SU-DHL-6 (cell line): ENCODE measurements at regions not wholly inside any gene's neighbourhood (a gene's known extent, or its start where the extent isn't known, plus 50 kb on each side); places are given as distances from the start of the nearest gene placed in this dataset.

Experiments used
- H2AFZ ChIP-seq: fragments of 200-600 bp; sonication (generic); 2 replicates; pipeline ENCODE4 v1.6.1; 2014; ENCODE audit warnings: low read depth, mild to moderate bottlenecking, moderate library complexity, mixed read lengths, antibody characterized with exemption, low read length; ENCODE audit not compliant: severe bottlenecking
- H3F3A ChIP-seq: fragments of 200-600 bp; shearing (Covaris generic); 2 replicates; pipeline ENCODE4 v1.6.0; 2016; ENCODE audit warnings: antibody characterized with exemption, mild to moderate bottlenecking; ENCODE audit not compliant: insufficient read depth
- H3K27ac ChIP-seq: fragments of 200-600 bp; sonication (generic); 2 replicates; pipeline ENCODE4 v1.5.1; 2016; ENCODE audit warnings: low read depth, mild to moderate bottlenecking, low read length, moderate library complexity, mixed read lengths
- H3K27me3 ChIP-seq: fragments of 200-600 bp; sonication (generic), shearing (Covaris generic); 2 replicates; pipeline ENCODE4 v1.6.0; 2014; ENCODE audit warnings: mild to moderate bottlenecking, low read length
- H3K36me3 ChIP-seq: fragments of 200-600 bp; sonication (generic); 2 replicates; pipeline ENCODE4 v1.6.1; 2014; ENCODE audit warnings: mild to moderate bottlenecking, low read length, mixed read lengths
- H3K4me2 ChIP-seq: fragments of 300-600, 200-600 bp; shearing (Covaris generic), sonication (generic); 2 replicates; pipeline ENCODE4 v1.6.0; 2014; ENCODE audit warnings: low read length, low read depth, mild to moderate bottlenecking; ENCODE audit not compliant: poor library complexity, severe bottlenecking
- H3K4me3 ChIP-seq: fragments of 200-600 bp; sonication (generic); 2 replicates; pipeline ENCODE4 v1.5.1; 2014; ENCODE audit warnings: antibody characterized with exemption, low read length, mild to moderate bottlenecking, mixed read lengths; ENCODE audit not compliant: insufficient read depth, poor library complexity, severe bottlenecking
- H3K79me2 ChIP-seq: fragments of 200-600 bp; sonication (generic); 2 replicates; pipeline ENCODE4 v1.6.1; 2014; ENCODE audit warnings: mild to moderate bottlenecking, low read length, moderate library complexity; ENCODE audit not compliant: insufficient read depth
- H3K9ac ChIP-seq: fragments of 200-600 bp; sonication (generic); 2 replicates; pipeline ENCODE4 v1.7.0; 2014; ENCODE audit warnings: mild to moderate bottlenecking, low read length
- H3K9me2 ChIP-seq: fragments of 200-600 bp; sonication (generic); replicated peaks from 2 replicates; pipeline ENCODE4 v1.6.1; 2014; ENCODE audit warnings: low read length; ENCODE audit not compliant: insufficient read depth
- H3K9me3 ChIP-seq: fragments of 200-600 bp; sonication (generic); 2 replicates; pipeline ENCODE4 v1.6.1; 2014; ENCODE audit warnings: low read length, mixed read lengths; ENCODE audit not compliant: insufficient read depth
- H4K20me1 ChIP-seq: fragments of 200-600 bp; sonication (generic); 2 replicates; pipeline ENCODE4 v1.6.1; 2014; ENCODE audit warnings: low read depth, mild to moderate bottlenecking, antibody characterized with exemption, low read length, moderate library complexity, mixed read lengths
- CTCF ChIP-seq: fragments of 200-600 bp; sonication (generic); IDR thresholded peaks from one replicate; pipeline ENCODE4 v1.5.1; 2017; ENCODE audit warnings: antibody characterized with exemption, mild to moderate bottlenecking, low read length, moderate library complexity; ENCODE audit not compliant: insufficient read depth, poor library complexity, severe bottlenecking
- EZH2phosphoT487 ChIP-seq: fragments of 200-600 bp; sonication (generic), shearing (Covaris generic); conservative IDR thresholded peaks from 2 replicates; pipeline ENCODE4 v1.6.1; 2018; ENCODE audit warnings: mild to moderate bottlenecking, antibody characterized with exemption, low read length, moderate library complexity, mixed read lengths

GRCh38 chr3:178129109-178129508 lies 407.1 kb upstream of the KCNMB2 start:
- Histone ChIP-seq H3K9me2 (no peaks in the 10 kb centered on the region), H3K27ac (no peak overlapping the region), H4K20me1 (no peaks in the 10 kb centered on the region), H3K9ac (no peak overlapping the region), H3K4me2 (no peak overlapping the region), H3K79me2 (no peaks in the 10 kb centered on the region), H2AFZ (no peak overlapping the region), H3K27me3 (no peaks in the 10 kb centered on the region), H3K36me3 (no peaks in the 10 kb centered on the region), H3K9me3 (no peaks in the 10 kb centered on the region), H3F3A (no peaks in the 10 kb centered on the region), H3K4me3 (no peak overlapping the region)
- TF ChIP-seq CTCF (no peak), EZH2phosphoT487 (no peak)

- no peak overlapping the region for H3K27ac ChIP-seq
- H3K9ac ChIP-seq: no peak overlapping the region
- H3K9me2 ChIP-seq: no peaks in the 10 kb centered on the region
- H3K4me3 ChIP-seq: no peak overlapping the region
- H4K20me1 ChIP-seq: no peaks in the 10 kb centered on the region
- H3K9me3 ChIP-seq: no peaks in the 10 kb centered on the region
- no peak for TF ChIP-seq CTCF
- no peak for TF ChIP-seq EZH2phosphoT487
- no peaks in the 10 kb centered on the region for H3K79me2 ChIP-seq
- no peaks in the 10 kb centered on the region for H3K36me3 ChIP-seq
- H3K27me3 ChIP-seq: no peaks in the 10 kb centered on the region
- no peak overlapping the region for H2AFZ ChIP-seq
- no peak overlapping the region for H3K4me2 ChIP-seq
- no peaks in the 10 kb centered on the region for H3F3A ChIP-seq
Measured at GRCh38 chr3:178131801-178132200, 404.4 kb upstream of the KCNMB2 start.

- Histone ChIP-seq H2AFZ (no peak overlapping the region), H3K4me3 (no peak overlapping the region), H3K27me3 (no peaks in the 10 kb centered on the region), H3K27ac (no peak overlapping the region), H3K9me2 (no peaks in the 10 kb centered on the region), H3K9ac (no peak overlapping the region), H3F3A (no peaks in the 10 kb centered on the region), H3K79me2 (no peaks in the 10 kb centered on the region), H3K36me3 (no peaks in the 10 kb centered on the region), H3K4me2 (no peak overlapping the region), H3K9me3 (no peaks in the 10 kb centered on the region), H4K20me1 (no peaks in the 10 kb centered on the region)
- TF ChIP-seq EZH2phosphoT487: no peak
- TF ChIP-seq CTCF: no peak
Measured at GRCh38 chr3:178137206-178137605, 399.0 kb upstream of the KCNMB2 start.
